Skeletal muscle tissue (tissue), 3 donors: ENCODE measurements at regions not wholly inside any gene's neighbourhood (a gene's known extent, or its start where the extent isn't known, plus 50 kb on each side); places are given as distances from the start of the nearest gene placed in this dataset.

ENCODE experiments used
- H3K27ac ChIP-seq: one replicate; pipeline ENCODE4 v1.7.0; 2013; ENCODE audit warnings: mild to moderate bottlenecking, low read depth, low read length, inconsistent platforms
- H3K27me3 ChIP-seq, 3 donors: one replicate each; pipeline ENCODE4 v1.7.0; 2013; ENCODE audit warnings: low read length in 3 of 3; ENCODE audit not compliant: control insufficient read depth in 3 of 3, insufficient read depth in 3 of 3
- H3K36me3 ChIP-seq, 3 donors: one replicate each; pipeline ENCODE4 v1.7.0; 2013; ENCODE audit warnings: low read length in 3 of 3; ENCODE audit not compliant: control insufficient read depth in 3 of 3, insufficient read depth in 3 of 3
- H3K4me1 ChIP-seq, 3 donors: one replicate each; pipeline ENCODE4 v1.7.0; 2013; ENCODE audit warnings: low read length in 3 of 3, mild to moderate bottlenecking in 3 of 3; ENCODE audit not compliant: control insufficient read depth in 3 of 3, insufficient read depth in 3 of 3
- H3K4me3 ChIP-seq, 3 donors: one replicate each; pipeline ENCODE4 v1.7.0; 2013; ENCODE audit warnings: low read length in 3 of 3
- H3K9ac ChIP-seq, 3 donors: one replicate each; pipeline ENCODE4 v1.7.0; 2013; ENCODE audit warnings: low read length in 3 of 3, mild to moderate bottlenecking in 3 of 3, moderate library complexity in 2 of 3, low read depth in 1 of 3
- H3K9me3 ChIP-seq, 3 donors: one replicate each; pipeline ENCODE4 v1.7.0; 2013; ENCODE audit warnings: low read length in 3 of 3; ENCODE audit not compliant: control insufficient read depth in 3 of 3
- donor health status: Osteomylitis.

DNA sequence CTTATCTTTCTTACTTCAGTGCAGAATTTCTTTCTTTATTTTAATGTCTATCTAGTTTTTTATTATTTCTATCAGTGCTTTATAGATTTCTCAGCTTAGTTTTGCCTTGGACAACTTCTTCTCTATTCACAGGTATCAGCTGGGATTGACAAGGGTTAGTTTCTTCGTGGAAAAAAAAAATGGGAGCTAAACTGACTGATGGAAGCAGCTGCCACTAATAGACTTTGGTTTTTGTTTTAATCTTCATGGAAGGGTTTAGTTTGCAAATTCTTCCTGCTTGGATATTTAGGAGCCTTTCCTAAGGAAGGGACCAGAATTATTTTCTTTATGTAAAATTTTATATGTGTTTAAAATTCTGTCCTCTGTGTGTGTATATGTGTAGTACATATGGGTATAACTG is 306.1 kb upstream of the FMN2 start:
- Histone ChIP-seq H3K4me3 (no peak overlapping the region), H3K9me3 (no peaks in the 10 kb centered on the region), H3K27ac (no peak overlapping the region), H3K27me3 (no peaks in the 10 kb centered on the region), H3K36me3 (no peaks in the 10 kb centered on the region), H3K4me1 (no peaks in the 10 kb centered on the region), H3K9ac (no peak overlapping the region)

GRCh38 chr1:239786464-239786863 is 305.2 kb upstream of the FMN2 start:
- Histone ChIP-seq H3K27me3 (no peaks in the 10 kb centered on the region), H3K9me3 (no peaks in the 10 kb centered on the region), H3K36me3 (no peaks in the 10 kb centered on the region), H3K4me3 (no peak overlapping the region), H3K27ac (no peak overlapping the region), H3K4me1 (no peaks in the 10 kb centered on the region), H3K9ac (no peak overlapping the region)

DNA sequence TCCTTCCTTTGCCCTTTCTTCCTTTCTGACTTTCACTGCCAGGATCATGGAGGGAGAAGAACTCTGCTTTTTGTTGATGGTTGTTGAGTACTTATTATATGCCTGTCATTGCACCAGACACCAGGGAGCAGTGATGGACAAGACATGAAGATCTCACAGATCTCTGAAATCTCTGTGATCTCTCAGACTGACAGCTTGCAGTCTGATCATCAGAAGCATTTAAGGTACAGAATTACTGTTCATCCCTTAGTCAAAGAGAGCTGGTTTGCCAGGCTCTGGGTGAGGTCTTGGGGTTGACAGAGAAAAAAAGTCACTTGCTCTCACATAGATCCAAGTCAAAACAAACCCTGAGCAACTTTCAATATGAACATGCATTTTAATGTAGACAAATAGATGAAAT is 299.5 kb upstream of the FMN2 start:
- H3K27ac ChIP-seq, result no peak overlapping the region

GRCh38 chr1:239795304-239795703 is 296.4 kb upstream of the FMN2 start:
- no peaks in the 10 kb centered on the region for H3K36me3 ChIP-seq
- H3K4me3 ChIP-seq, result no peak overlapping the region
- H3K9ac ChIP-seq, result no peak overlapping the region
- no peaks in the 10 kb centered on the region for H3K4me1 ChIP-seq
- no peaks in the 10 kb centered on the region for H3K9me3 ChIP-seq
- no peak overlapping the region for H3K27ac ChIP-seq
- H3K27me3 ChIP-seq, result no peaks in the 10 kb centered on the region

More for the DNA sequence above, 299.5 kb upstream of the FMN2 start:
- Histone ChIP-seq H3K4me1 (no peaks in the 10 kb centered on the region), H3K4me3 (no peak overlapping the region), H3K9ac (no peak overlapping the region), H3K36me3 (no peaks in the 10 kb centered on the region), H3K9me3 (no peaks in the 10 kb centered on the region), H3K27me3 (no peaks in the 10 kb centered on the region)

DNA sequence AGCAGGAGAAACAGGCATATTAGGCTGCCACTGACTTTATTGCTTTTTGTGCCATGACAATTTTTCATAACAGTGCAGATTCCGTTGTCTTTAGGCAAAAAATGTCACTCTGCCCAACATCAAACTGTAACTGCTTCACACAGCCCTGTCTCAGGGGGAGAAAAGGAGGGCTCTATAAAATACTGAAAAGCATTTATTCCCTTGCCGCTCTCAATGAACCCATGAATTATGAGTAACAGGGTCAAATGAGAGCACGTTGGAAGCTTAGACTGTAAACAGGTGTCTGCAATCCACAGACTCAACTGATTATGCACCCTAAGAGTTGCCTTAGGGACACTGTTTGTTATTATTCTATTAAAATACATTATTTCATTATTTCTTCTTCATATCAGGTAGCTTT is 292.1 kb upstream of the FMN2 start:
- H3K36me3 ChIP-seq, result no peaks in the 10 kb centered on the region
- H3K4me3 ChIP-seq, result no peak overlapping the region
- H3K9me3 ChIP-seq, result no peaks in the 10 kb centered on the region
- H3K27me3 ChIP-seq, result no peaks in the 10 kb centered on the region
- no peak overlapping the region for H3K27ac ChIP-seq
- H3K9ac ChIP-seq, result no peak overlapping the region
- H3K4me1 ChIP-seq, result no peaks in the 10 kb centered on the region

GRCh38 chr1:239800861-239801260 is 290.8 kb upstream of the FMN2 start:
- H3K36me3 ChIP-seq, result no peaks in the 10 kb centered on the region
- H3K27me3 ChIP-seq, result no peaks in the 10 kb centered on the region
- H3K4me3 ChIP-seq, result no peak overlapping the region
- H3K9ac ChIP-seq, result no peak overlapping the region
- H3K9me3 ChIP-seq, result no peaks in the 10 kb centered on the region
- no peaks in the 10 kb centered on the region for H3K4me1 ChIP-seq
- no peak overlapping the region for H3K27ac ChIP-seq

DNA sequence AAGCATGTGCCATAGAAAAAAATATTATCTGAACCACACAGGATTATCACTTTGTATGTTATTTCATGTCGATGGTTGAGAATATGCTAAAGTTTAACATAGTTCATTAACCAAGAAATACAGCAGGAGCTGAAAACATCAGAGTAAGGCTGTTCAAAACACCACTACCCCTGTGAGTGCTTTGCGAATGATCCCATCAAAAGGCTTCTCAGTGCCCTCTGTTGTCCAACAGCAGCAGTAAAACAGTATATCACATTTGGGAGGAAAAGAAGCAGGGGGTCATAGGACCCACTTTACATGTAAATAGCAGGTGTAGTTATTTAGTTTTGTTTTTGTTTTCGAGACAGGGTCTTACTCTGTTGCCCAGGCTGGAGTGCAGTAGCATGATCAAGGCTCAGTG is 289.4 kb upstream of the FMN2 start:
- H3K9me3 ChIP-seq, result no peaks in the 10 kb centered on the region
- no peaks in the 10 kb centered on the region for H3K4me1 ChIP-seq
- no peak overlapping the region for H3K9ac ChIP-seq
- no peaks in the 10 kb centered on the region for H3K36me3 ChIP-seq
- H3K4me3 ChIP-seq, result no peak overlapping the region
- H3K27me3 ChIP-seq, result no peaks in the 10 kb centered on the region
- H3K27ac ChIP-seq, result no peak overlapping the region

GRCh38 chr1:239803781-239804180 is 287.9 kb upstream of the FMN2 start:
- no peaks in the 10 kb centered on the region for H3K4me1 ChIP-seq
- H3K9ac ChIP-seq, result no peak overlapping the region
- no peaks in the 10 kb centered on the region for H3K9me3 ChIP-seq
- no peaks in the 10 kb centered on the region for H3K27me3 ChIP-seq
- no peak overlapping the region for H3K27ac ChIP-seq
- H3K4me3 ChIP-seq, result no peak overlapping the region
- no peaks in the 10 kb centered on the region for H3K36me3 ChIP-seq

GRCh38 chr1:239804266-239804665 is 287.4 kb upstream of the FMN2 start:
- Histone ChIP-seq H3K36me3 (no peaks in the 10 kb centered on the region), H3K9me3 (no peaks in the 10 kb centered on the region), H3K4me1 (no peaks in the 10 kb centered on the region), H3K4me3 (no peak overlapping the region), H3K9ac (no peak overlapping the region), H3K27ac (no peak overlapping the region), H3K27me3 (no peaks in the 10 kb centered on the region)

- no peaks in the 10 kb centered on the region for H3K27me3 ChIP-seq
- H3K4me3 ChIP-seq, result no peak overlapping the region
- no peaks in the 10 kb centered on the region for H3K9me3 ChIP-seq
- H3K27ac ChIP-seq, result no peak overlapping the region
- no peak overlapping the region for H3K9ac ChIP-seq
- no peaks in the 10 kb centered on the region for H3K36me3 ChIP-seq
- no peaks in the 10 kb centered on the region for H3K4me1 ChIP-seq
Measured at GRCh38 chr1:239805042-239805441, 286.6 kb upstream of the FMN2 start.
